ENCODE measurements at regions not wholly inside any gene's neighbourhood (a gene's known extent, or its start where the extent isn't known, plus 50 kb on each side); places are given as distances from the start of the nearest gene placed in this dataset.

DNA sequence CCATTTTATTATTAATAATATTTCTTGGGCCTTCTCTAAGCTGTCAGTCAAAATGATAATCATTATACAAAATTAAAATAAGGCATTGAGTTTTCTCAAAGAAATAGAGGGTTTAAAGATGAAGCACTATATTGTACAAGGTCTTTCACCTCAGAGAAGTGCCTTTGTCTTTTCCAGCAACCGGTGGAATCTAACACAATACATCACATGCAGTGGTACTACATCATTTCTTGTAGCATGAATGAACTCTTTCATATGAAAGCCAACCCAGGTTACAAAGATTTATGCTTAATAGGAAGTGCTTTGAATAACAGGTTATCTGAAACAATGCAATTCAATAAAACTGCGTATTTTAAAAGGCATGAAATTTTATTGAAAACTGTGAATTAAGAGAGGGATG lies 1620.8 kb downstream of the PCDH9 start:
- TF ChIP-seq, protein P1, sequence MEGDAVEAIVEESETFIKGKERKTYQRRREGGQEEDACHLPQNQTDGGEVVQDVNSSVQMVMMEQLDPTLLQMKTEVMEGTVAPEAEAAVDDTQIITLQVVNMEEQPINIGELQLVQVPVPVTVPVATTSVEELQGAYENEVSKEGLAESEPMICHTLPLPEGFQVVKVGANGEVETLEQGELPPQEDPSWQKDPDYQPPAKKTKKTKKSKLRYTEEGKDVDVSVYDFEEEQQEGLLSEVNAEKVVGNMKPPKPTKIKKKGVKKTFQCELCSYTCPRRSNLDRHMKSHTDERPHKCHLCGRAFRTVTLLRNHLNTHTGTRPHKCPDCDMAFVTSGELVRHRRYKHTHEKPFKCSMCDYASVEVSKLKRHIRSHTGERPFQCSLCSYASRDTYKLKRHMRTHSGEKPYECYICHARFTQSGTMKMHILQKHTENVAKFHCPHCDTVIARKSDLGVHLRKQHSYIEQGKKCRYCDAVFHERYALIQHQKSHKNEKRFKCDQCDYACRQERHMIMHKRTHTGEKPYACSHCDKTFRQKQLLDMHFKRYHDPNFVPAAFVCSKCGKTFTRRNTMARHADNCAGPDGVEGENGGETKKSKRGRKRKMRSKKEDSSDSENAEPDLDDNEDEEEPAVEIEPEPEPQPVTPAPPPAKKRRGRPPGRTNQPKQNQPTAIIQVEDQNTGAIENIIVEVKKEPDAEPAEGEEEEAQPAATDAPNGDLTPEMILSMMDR (IDR thresholded peaks at IDR 0.05): no peak
- no peak for TF ChIP-seq EP300 (IDR thresholded peaks at IDR 0.05)

All from esophagus muscularis mucosa (tissue), 3 donors.